OCI-LY7 (cell line): ENCODE measurements at regions not wholly inside any gene's neighbourhood (a gene's known extent, or its start where the extent isn't known, plus 50 kb on each side); places are given as distances from the start of the nearest gene placed in this dataset.

Experiments
- BruUV-seq: library from RNA; stranded (reverse); fragments of 400-500 nt; replicated peaks from 2 replicates; lab custom pipeline; 2021; lab: Mats Ljungman, UMichigan
- CTCF ChIA-PET: fragments of 300-600 bp; sonication (Branson Sonifier 250); formaldehyde crosslinking; loops from one replicate; lab custom pipeline; 2022; ENCODE audit warnings: antibody characterized with exemption; ENCODE audit not compliant: unreplicated experiment; lab: Charles Lee
- POLR2A ChIA-PET: fragments of 300-600 bp; sonication (Branson Sonifier 250); formaldehyde crosslinking; loops from one replicate; lab custom pipeline; 2022; ENCODE audit warnings: antibody characterized with exemption; lab: Charles Lee
- DNase-seq: peaks from one replicate; pipeline ENCODE4 v3.0.0-alpha.2; 2015; ENCODE audit warnings: low spot score
- H2AFZ ChIP-seq: fragments of 200-600 bp; sonication (generic), shearing (Covaris generic); 2 replicates; pipeline ENCODE4 v1.6.1; 2014; ENCODE audit warnings: mild to moderate bottlenecking, antibody characterized with exemption, low read length, moderate library complexity
- H3K27ac ChIP-seq: fragments of 200-600 bp; sonication (generic); 2 replicates; pipeline ENCODE4 v1.5.1; 2014; ENCODE audit warnings: mixed run types, low read depth, mild to moderate bottlenecking, moderate library complexity, low read length, inconsistent platforms; ENCODE audit not compliant: poor library complexity, severe bottlenecking
- H3K36me3 ChIP-seq: fragments of 200-600 bp; sonication (generic); 2 replicates; pipeline ENCODE4 v1.6.1; 2014; ENCODE audit warnings: mild to moderate bottlenecking, antibody characterized with exemption, low read length, moderate library complexity, mixed read lengths; ENCODE audit not compliant: insufficient read depth
- H3K4me1 ChIP-seq: fragments of 200-600 bp; sonication (generic); 2 replicates; pipeline ENCODE4 v1.5.1; 2014; ENCODE audit warnings: mild to moderate bottlenecking, low read length; ENCODE audit not compliant: insufficient read depth, poor library complexity, severe bottlenecking
- H3K4me2 ChIP-seq: fragments of 200-600 bp; sonication (generic); 2 replicates; pipeline ENCODE4 v1.6.1; 2014; ENCODE audit warnings: mild to moderate bottlenecking, low read length
- H3K4me3 ChIP-seq: fragments of 200-600 bp; sonication (generic); 2 replicates; pipeline ENCODE4 v1.5.1; 2014; ENCODE audit warnings: mild to moderate bottlenecking, low read depth, low read length; ENCODE audit not compliant: poor library complexity, severe bottlenecking
- H3K79me2 ChIP-seq: fragments of 200-600 bp; sonication (generic); 2 replicates; pipeline ENCODE4 v1.6.1; 2016; ENCODE audit warnings: low read depth, mild to moderate bottlenecking, low read length, moderate library complexity, mixed read lengths; ENCODE audit not compliant: insufficient read depth
- H3K9me2 ChIP-seq: fragments of 200-600 bp; sonication (generic); 2 replicates; pipeline ENCODE4 v1.6.1; 2016; ENCODE audit warnings: mild to moderate bottlenecking, low read length, mixed read lengths; ENCODE audit not compliant: insufficient read depth
- H3K9me3 ChIP-seq: fragments of 200-600 bp; sonication (generic); 2 replicates; pipeline ENCODE4 v1.6.1; 2014; ENCODE audit warnings: mild to moderate bottlenecking, mixed run types, low read length, mixed read lengths
- H4K20me1 ChIP-seq: fragments of 200-600 bp; sonication (generic); 2 replicates; pipeline ENCODE4 v1.6.1; 2014; ENCODE audit warnings: mild to moderate bottlenecking, antibody characterized with exemption, low read length, moderate library complexity, mixed read lengths; ENCODE audit not compliant: insufficient read depth
- EZH2phosphoT487 ChIP-seq: fragments of 200-600 bp; sonication (generic); IDR thresholded peaks from 2 replicates; pipeline ENCODE4 v1.6.1; 2018; ENCODE audit warnings: low read depth, borderline replicate concordance, mild to moderate bottlenecking, mixed run types, antibody characterized with exemption, low read length, moderate library complexity, mixed read lengths
- intact Hi-C: fragments of 100-400 bp; cut with micrococcal nuclease; formaldehyde crosslinking; loops from one replicate; pipeline ENCODE4 v1.10.0; 2022; ENCODE audit not compliant: unreplicated experiment
- TF ChIP-seq, protein P1 (sequence below): fragments of 200-600 bp; sonication (generic); conservative IDR thresholded peaks from 2 replicates; pipeline ENCODE4 v1.5.1; 2014; ENCODE audit warnings: mild to moderate bottlenecking, antibody characterized with exemption, low read length, moderate library complexity, mixed read lengths

DNA sequence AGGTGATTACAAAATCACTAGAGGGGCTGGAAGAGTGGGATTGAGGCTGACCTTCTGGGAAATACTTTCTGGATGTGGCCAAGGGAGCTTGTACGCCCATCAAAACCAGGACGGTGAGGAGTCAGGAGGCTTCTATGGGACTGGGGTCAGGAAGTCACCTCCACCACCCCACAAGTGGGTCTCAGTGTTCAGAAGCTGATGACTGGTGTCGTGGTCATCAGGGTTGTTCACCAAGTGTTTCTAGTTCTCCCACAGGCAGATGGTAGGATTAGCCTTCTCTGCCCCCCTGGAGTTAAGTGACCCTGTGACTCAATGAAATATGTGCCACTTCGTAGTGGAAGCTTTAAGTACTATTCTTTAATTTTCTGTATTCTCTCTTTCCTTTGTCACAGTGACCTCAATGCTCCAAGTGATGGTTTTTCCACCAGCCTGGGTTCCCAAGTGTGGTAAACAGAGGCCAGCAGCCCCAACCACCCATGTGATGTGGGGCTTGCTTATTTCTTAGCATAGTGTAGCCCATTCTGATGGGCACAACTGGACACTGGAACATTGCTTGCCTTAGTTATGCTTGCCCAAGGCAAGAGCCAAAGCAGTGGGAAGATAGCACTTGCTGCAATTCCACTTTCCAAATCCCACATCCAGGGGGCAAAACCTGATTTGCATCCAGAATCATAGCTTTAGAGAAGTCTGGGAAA, 258.8 kb downstream of the CYP26B1 start:
- no TSS peak for BruUV-seq

DNA sequence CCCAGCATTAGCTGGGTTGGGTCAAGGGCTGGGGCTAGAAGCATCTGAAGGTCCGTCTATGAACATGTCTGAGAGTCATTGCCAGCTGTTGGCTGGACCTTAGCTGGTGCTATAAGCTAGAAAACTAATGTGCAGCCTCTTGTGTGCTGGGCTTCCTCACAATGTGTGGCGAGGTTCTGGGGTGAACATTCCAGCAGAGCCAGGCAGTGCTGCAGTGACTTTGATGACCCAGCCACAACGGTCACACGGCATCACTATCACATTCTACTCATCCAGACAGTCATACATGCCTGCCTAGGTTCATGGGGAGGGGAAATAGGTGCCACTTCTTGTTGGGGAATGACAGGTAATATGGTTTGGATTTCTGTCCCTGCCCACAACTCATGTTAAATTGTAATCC, 260.5 kb downstream of the CYP26B1 start:
- DNase-seq, result no peak
- Histone ChIP-seq H3K4me1 (no peaks in the 10 kb centered on the region), H3K9me2 (no peaks in the 10 kb centered on the region), H3K79me2 (no peaks in the 10 kb centered on the region), H3K27ac (no peak overlapping the region), H2AFZ (no peak overlapping the region), H4K20me1 (no peaks in the 10 kb centered on the region), H3K9me3 (no peaks in the 10 kb centered on the region), H3K36me3 (no peaks in the 10 kb centered on the region), H3K4me3 (no peak overlapping the region), H3K4me2 (no peak overlapping the region)
- TF ChIP-seq, protein P1, sequence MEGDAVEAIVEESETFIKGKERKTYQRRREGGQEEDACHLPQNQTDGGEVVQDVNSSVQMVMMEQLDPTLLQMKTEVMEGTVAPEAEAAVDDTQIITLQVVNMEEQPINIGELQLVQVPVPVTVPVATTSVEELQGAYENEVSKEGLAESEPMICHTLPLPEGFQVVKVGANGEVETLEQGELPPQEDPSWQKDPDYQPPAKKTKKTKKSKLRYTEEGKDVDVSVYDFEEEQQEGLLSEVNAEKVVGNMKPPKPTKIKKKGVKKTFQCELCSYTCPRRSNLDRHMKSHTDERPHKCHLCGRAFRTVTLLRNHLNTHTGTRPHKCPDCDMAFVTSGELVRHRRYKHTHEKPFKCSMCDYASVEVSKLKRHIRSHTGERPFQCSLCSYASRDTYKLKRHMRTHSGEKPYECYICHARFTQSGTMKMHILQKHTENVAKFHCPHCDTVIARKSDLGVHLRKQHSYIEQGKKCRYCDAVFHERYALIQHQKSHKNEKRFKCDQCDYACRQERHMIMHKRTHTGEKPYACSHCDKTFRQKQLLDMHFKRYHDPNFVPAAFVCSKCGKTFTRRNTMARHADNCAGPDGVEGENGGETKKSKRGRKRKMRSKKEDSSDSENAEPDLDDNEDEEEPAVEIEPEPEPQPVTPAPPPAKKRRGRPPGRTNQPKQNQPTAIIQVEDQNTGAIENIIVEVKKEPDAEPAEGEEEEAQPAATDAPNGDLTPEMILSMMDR, result no peak
- intact Hi-C loops, result no loop called here
- ChIA-PET POLR2A (no interaction called here), CTCF (interaction anchor here (1.0 kb wide), 1 partner anchor 10 kb away, joined by 3 read pairs; no protein-coding TSS in a partner anchor)
- no TSS peak for BruUV-seq

More for the DNA sequence above, 258.8 kb downstream of the CYP26B1 start:
- no peak for DNase-seq
- no peak overlapping the region for H3K27ac ChIP-seq
- H3K4me2 ChIP-seq, result no peak overlapping the region
- no peak overlapping the region for H3K4me3 ChIP-seq
- ChIA-PET CTCF (no interaction called here), POLR2A (no interaction called here)
- no peaks in the 10 kb centered on the region for H4K20me1 ChIP-seq
- TF ChIP-seq EZH2phosphoT487, result no peak
- TF ChIP-seq, protein P1, result no peak
- H3K4me1 ChIP-seq, result no peaks in the 10 kb centered on the region
- H3K79me2 ChIP-seq, result no peaks in the 10 kb centered on the region
- H3K36me3 ChIP-seq, result no peaks in the 10 kb centered on the region
- intact Hi-C loops, result no loop called here
- no peaks in the 10 kb centered on the region for H3K9me2 ChIP-seq
- no peak overlapping the region for H2AFZ ChIP-seq
- no peaks in the 10 kb centered on the region for H3K9me3 ChIP-seq

DNA sequence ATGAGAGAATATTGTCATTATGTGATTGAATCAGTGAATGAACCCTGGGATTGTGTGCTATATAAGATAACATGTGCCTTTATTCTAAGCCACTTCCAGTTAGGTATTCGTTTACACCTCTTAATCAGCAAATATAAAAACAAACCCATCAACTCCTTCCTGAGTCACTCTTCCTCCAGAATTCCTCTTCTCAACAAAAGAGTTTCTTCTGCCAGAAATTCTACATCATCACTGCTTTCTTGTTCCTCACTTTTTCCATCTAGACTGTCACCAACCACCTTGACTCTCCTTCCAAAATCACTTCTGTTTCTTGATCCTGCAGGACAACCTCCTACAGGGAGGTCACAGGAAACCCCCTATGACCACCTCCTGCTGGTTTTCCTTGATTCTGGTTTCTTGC, 261.4 kb downstream of the CYP26B1 start:
- Histone ChIP-seq H3K36me3 (no peaks in the 10 kb centered on the region), H3K79me2 (no peaks in the 10 kb centered on the region), H3K9me3 (no peaks in the 10 kb centered on the region), H3K27ac (no peak overlapping the region), H3K4me1 (no peaks in the 10 kb centered on the region), H4K20me1 (no peaks in the 10 kb centered on the region), H2AFZ (no peak overlapping the region), H3K9me2 (no peaks in the 10 kb centered on the region), H3K4me3 (no peak overlapping the region), H3K4me2 (no peak overlapping the region)
- ChIA-PET POLR2A (no interaction called here), CTCF (interaction anchor here (1.0 kb wide), 1 partner anchor 9 kb away, joined by 3 read pairs; no protein-coding TSS in a partner anchor)
- no TSS peak for BruUV-seq
- intact Hi-C loops, result no loop called here
- DNase-seq, result no peak
- no peak for TF ChIP-seq EZH2phosphoT487
- TF ChIP-seq, protein P1, result no peak
